IMR-90 (cell line): ENCODE measurements at regions not wholly inside any gene's neighbourhood (a gene's known extent, or its start where the extent isn't known, plus 50 kb on each side); places are given as distances from the start of the nearest gene placed in this dataset.

Experiments used
- ATAC-seq: fragments of 200-7000 bp; cut with Tn5 transposase; 2 replicates; pipeline ENCODE4 v1.9.1; 2020; ENCODE audit warnings: low read depth, mild to moderate bottlenecking, moderate library complexity
- BruUV-seq: library from RNA; stranded (reverse); fragments of 400-500 nt; replicated peaks from 2 replicates; lab custom pipeline; 2021; lab: Mats Ljungman, UMichigan
- CTCF ChIA-PET: fragments of 300-600 bp; formaldehyde crosslinking; extraction: SDS; loops from one replicate; lab custom pipeline; 2021; ENCODE audit warnings: antibody characterized with exemption; lab: Yijun Ruan, JAX
- POLR2A ChIA-PET: fragments of 300-600 bp; sonication (Branson Sonifier 250); formaldehyde crosslinking; loops from one replicate; lab custom pipeline; 2022; ENCODE audit warnings: antibody characterized with exemption; ENCODE audit not compliant: unreplicated experiment; lab: Charles Lee
- DNase-seq: peaks from one replicate; pipeline ENCODE4 v3.0.0; 2013
- H2AFZ ChIP-seq: replicated peaks from 2 replicates; pipeline ENCODE3; 2013; ENCODE audit warnings: low read length, mild to moderate bottlenecking; ENCODE audit not compliant: poor library complexity
- H2AK5ac ChIP-seq: 2 replicates; pipeline ENCODE4 v1.6.1; 2013; ENCODE audit warnings: low read depth, low read length, inconsistent platforms
- H2AK9ac ChIP-seq: replicated peaks from 2 replicates; pipeline ENCODE3; 2013; ENCODE audit warnings: mild to moderate bottlenecking, low read depth, low read length, moderate library complexity; ENCODE audit not compliant: poor library complexity
- H2BK120ac ChIP-seq: 2 replicates; pipeline ENCODE4 v1.6.1; 2013; ENCODE audit warnings: low read depth, low read length, inconsistent platforms
- H2BK15ac ChIP-seq: 3 replicates; pipeline ENCODE4 v1.6.1; 2013; ENCODE audit warnings: low read depth, low read length, inconsistent platforms
- H2BK20ac ChIP-seq: 2 replicates; pipeline ENCODE4 v1.6.1; 2013; ENCODE audit warnings: low read depth, mild to moderate bottlenecking, inconsistent platforms, low read length, moderate library complexity
- H2BK5ac ChIP-seq: 2 replicates; pipeline ENCODE4 v1.6.1; 2013; ENCODE audit warnings: mild to moderate bottlenecking, low read depth, low read length, inconsistent platforms; ENCODE audit not compliant: poor library complexity, severe bottlenecking
- H3K14ac ChIP-seq: replicated peaks from 2 replicates; pipeline ENCODE4 v1.6.1; 2013; ENCODE audit warnings: low read depth, low read length, inconsistent platforms
- H3K18ac ChIP-seq: 2 replicates; pipeline ENCODE4 v1.6.1; 2013; ENCODE audit warnings: low read depth, low read length, control low read depth
- H3K23ac ChIP-seq: 2 replicates; pipeline ENCODE4 v1.6.1; 2013; ENCODE audit warnings: low read depth, low read length, inconsistent platforms
- H3K27ac ChIP-seq: 2 replicates; pipeline ENCODE4 v1.5.1; 2013; ENCODE audit warnings: mild to moderate bottlenecking, control low read depth, low read length; ENCODE audit not compliant: insufficient read depth
- H3K27me3 ChIP-seq: 2 replicates; pipeline ENCODE4 v1.6.1; 2013; ENCODE audit warnings: low read length; ENCODE audit not compliant: control insufficient read depth, insufficient read depth
- H3K36me3 ChIP-seq: 2 replicates; pipeline ENCODE4 v1.6.1; 2013; ENCODE audit warnings: low read length, mixed read lengths; ENCODE audit not compliant: control insufficient read depth, insufficient read depth
- H3K4ac ChIP-seq: 2 replicates; pipeline ENCODE4 v1.6.1; 2013; ENCODE audit warnings: low read depth, low read length, inconsistent platforms
- H3K4me1 ChIP-seq: 2 replicates; pipeline ENCODE4 v1.6.1; 2013; ENCODE audit warnings: low read length, mixed read lengths; ENCODE audit not compliant: control insufficient read depth, insufficient read depth
- H3K4me2 ChIP-seq: 2 replicates; pipeline ENCODE4 v1.6.1; 2013; ENCODE audit warnings: low read depth, mild to moderate bottlenecking, control low read depth, low read length, moderate library complexity
- H3K4me3 ChIP-seq: 2 replicates; pipeline ENCODE4 v1.5.1; 2013; ENCODE audit warnings: low read depth, mild to moderate bottlenecking, control low read depth, low read length, moderate library complexity; ENCODE audit not compliant: insufficient read depth
- H3K56ac ChIP-seq: 2 replicates; pipeline ENCODE4 v1.6.1; 2013; ENCODE audit warnings: low read length, inconsistent platforms; ENCODE audit not compliant: insufficient read depth; ENCODE audit errors: extremely low read depth
- H3K79me1 ChIP-seq, 2 experiments: 2 replicates each; pipeline ENCODE4 v1.6.1; 2013; ENCODE audit warnings: low read length in 2 of 2, inconsistent platforms in 1 of 2, low read depth in 1 of 2
- H3K9ac ChIP-seq: 2 replicates; pipeline ENCODE4 v1.6.1; 2013; ENCODE audit warnings: low read depth, low read length, control low read depth
- H3K9me1 ChIP-seq: 2 replicates; pipeline ENCODE4 v1.6.1; 2013; ENCODE audit warnings: low read length, inconsistent platforms; ENCODE audit not compliant: insufficient read depth
- H3K9me3 ChIP-seq: 2 replicates; pipeline ENCODE4 v1.6.1; 2013; ENCODE audit warnings: low read length; ENCODE audit not compliant: control insufficient read depth, insufficient read depth
- H4K20me1 ChIP-seq: 2 replicates; pipeline ENCODE4 v1.6.1; 2013; ENCODE audit warnings: low read length, inconsistent platforms; ENCODE audit not compliant: insufficient read depth
- H4K5ac ChIP-seq: 2 replicates; pipeline ENCODE4 v1.6.1; 2013; ENCODE audit warnings: mild to moderate bottlenecking, low read depth, low read length, control low read depth
- H4K8ac ChIP-seq, 2 experiments: 2 replicates each; pipeline ENCODE4 v1.6.1; 2013; ENCODE audit warnings: low read depth in 2 of 2, low read length in 2 of 2, control low read depth in 1 of 2, inconsistent platforms in 1 of 2
- H4K91ac ChIP-seq: 2 replicates; pipeline ENCODE4 v1.6.1; 2013; ENCODE audit warnings: low read depth, low read length, inconsistent platforms; ENCODE audit not compliant: insufficient read depth
- MAFK ChIP-seq: IDR thresholded peaks from 2 replicates; pipeline ENCODE4 v1.6.1; 2012; ENCODE audit warnings: low read depth, low read length, improper control_type of control experiment
- NFE2L2 ChIP-seq: fragments of 150-350 bp; IDR thresholded peaks from 2 replicates; pipeline ENCODE4 v1.6.1; 2016; ENCODE audit warnings: low read depth, mild to moderate bottlenecking, low read length
- POLR2A ChIP-seq: IDR thresholded peaks from 2 replicates; pipeline ENCODE4 v1.6.1; 2012; ENCODE audit warnings: mild to moderate bottlenecking, low read depth, low read length
- RAD21 ChIP-seq: IDR thresholded peaks from 2 replicates; pipeline ENCODE4 v1.6.1; 2012; ENCODE audit warnings: low read length, improper control_type of control experiment
- RCOR1 ChIP-seq: IDR thresholded peaks from 2 replicates; pipeline ENCODE4 v1.6.1; 2012; ENCODE audit warnings: mild to moderate bottlenecking, low read length, improper control_type of control experiment; ENCODE audit not compliant: insufficient replicate concordance
- SMC3 ChIP-seq: fragments of 150-350 bp; IDR thresholded peaks from 2 replicates; pipeline ENCODE4 v1.6.1; 2016; ENCODE audit warnings: low read depth, mild to moderate bottlenecking, antibody characterized with exemption, low read length, moderate library complexity
- WGBS, 2 experiments: methylation state at CpG; one replicate each; pipeline versions ENCODE4 v1.1.5 to v1.1.7; 2013; ENCODE audit warnings: missing lambda C conversion rate in 2 of 2; ENCODE audit not compliant: insufficient read length in 1 of 2; ENCODE audit errors: extremely low coverage in 2 of 2; 5-methylcytosine and 5-hydroxymethylcytosine counted together
- dilution Hi-C: fragments of 300-500 bp; cut with HindIII; formaldehyde crosslinking; loops from one replicate; pipeline ENCODE4 v1.14.3; 2018; ENCODE audit warnings: low sequenced_read_pairs; ENCODE audit not compliant: unreplicated experiment
- in situ Hi-C: fragments of 300-500 bp; cut with MboI; formaldehyde crosslinking; loops from 3 replicates; pipeline ENCODE4 v1.14.3; 2019; ENCODE audit warnings: low sequenced_read_pairs, inconsistent platforms, mixed read lengths
- intact Hi-C: fragments of 100-400 bp; cut with micrococcal nuclease; formaldehyde crosslinking; loops from 2 replicates; pipeline ENCODE4 v1.10.0; 2022

- Histone ChIP-seq H3K4me1 (no peaks in the 10 kb centered on the region), H4K8ac (no peak overlapping the region), H3K4me2 (no peak overlapping the region), H3K4ac (no peak overlapping the region), H3K23ac (no peak overlapping the region), H2AFZ (no peak overlapping the region), H3K27me3 (no peaks in the 10 kb centered on the region), H3K9ac (no peak overlapping the region), H2AK9ac (no peak overlapping the region), H4K5ac (no peak overlapping the region), H2BK120ac (no peak overlapping the region), H4K20me1 (no peaks in the 10 kb centered on the region), H4K91ac (no peak overlapping the region), H2BK20ac (no peak overlapping the region), H3K9me3 (no peaks in the 10 kb centered on the region), H3K14ac (no peak overlapping the region), H2BK5ac (no peak overlapping the region), H3K18ac (no peak overlapping the region), H3K4me3 (no peak overlapping the region), H3K56ac (no peak overlapping the region), H3K79me1 (no peaks in the 10 kb centered on the region), H2BK15ac (no peak overlapping the region), H3K27ac (no peak overlapping the region), H2AK5ac (no peak overlapping the region), H3K9me1 (no peaks in the 10 kb centered on the region), H3K36me3 (no peaks in the 10 kb centered on the region)
- in situ Hi-C loops (no loop called here), dilution Hi-C loops (no loop called here), intact Hi-C loops (no loop called here)
- TF ChIP-seq MAFK (peak; percentile 70), SMC3 (no peak), RCOR1 (no peak), NFE2L2 (no peak), RAD21 (no peak), POLR2A (no peak)
- ATAC-seq, result peak; percentile 70
- POLR2A ChIA-PET, result no interaction called here
- CTCF ChIA-PET, result no interaction called here
- peak; percentile 62 for DNase-seq
- BruUV-seq, result no TSS peak
- WGBS, 2 experiments, result no CpG with 5 or more reads among the region's 1 CpG
Measured at GRCh38 chrX:34734383-34734782, 77.3 kb upstream of the TMEM47 start.
